Activated B cell treated with CpG ODN at 0.5 μM for 24 hours (primary cell): ENCODE measurements at regions not wholly inside any gene's neighbourhood (a gene's known extent, or its start where the extent isn't known, plus 50 kb on each side); places are given as distances from the start of the nearest gene placed in this dataset.

ENCODE experiments used
- ATAC-seq: fragments of 200-7000 bp; cut with Tn5 transposase; one replicate; pipeline ENCODE4 v1.10.0; 2021; ENCODE audit warnings: low read depth, mild to moderate bottlenecking, moderate library complexity
- CTCF ChIA-PET: fragments of 350-600 bp; sonication (Branson Sonifier 250); formaldehyde crosslinking; loops from one replicate; lab custom pipeline; 2021; ENCODE audit warnings: antibody characterized with exemption; lab: Charles Lee
- POLR2A ChIA-PET: fragments of 350-600 bp; sonication (Branson Sonifier 250); formaldehyde crosslinking; loops from one replicate; lab custom pipeline; 2021; ENCODE audit warnings: antibody characterized with exemption; lab: Charles Lee
- DNase-seq: peaks from one replicate; pipeline ENCODE4 v3.0.0; 2022
- H3K27ac Mint-ChIP-seq: one replicate; pipeline ENCODE4 v1.8.0; 2020; ENCODE audit warnings: mixed read lengths
- H3K27me3 Mint-ChIP-seq: one replicate; pipeline ENCODE4 v1.8.0; 2021; ENCODE audit warnings: mixed read lengths
- H3K36me3 Mint-ChIP-seq: one replicate; pipeline ENCODE4 v1.8.0; 2021; ENCODE audit warnings: low read depth, mixed read lengths
- H3K4me1 Mint-ChIP-seq: one replicate; pipeline ENCODE4 v1.8.0; 2021; ENCODE audit warnings: mixed read lengths
- H3K4me3 Mint-ChIP-seq: one replicate; pipeline ENCODE4 v1.8.0; 2020; ENCODE audit warnings: mild to moderate bottlenecking, mixed read lengths
- H3K9me3 Mint-ChIP-seq: one replicate; pipeline ENCODE4 v1.8.0; 2020; ENCODE audit warnings: mixed read lengths
- CTCF ChIP-seq: fragments of 200-600 bp; IDR thresholded peaks from one replicate; pipeline ENCODE4 v1.8.0; 2022; ENCODE audit warnings: antibody characterized with exemption, mild to moderate bottlenecking
- intact Hi-C: fragments of 100-400 bp; cut with micrococcal nuclease; formaldehyde crosslinking; loops from one replicate; pipeline ENCODE4 v1.15.1; 2024

- no peak for DNase-seq
- H3K36me3 Mint-ChIP-seq: no peaks in the 10 kb centered on the region
- intact Hi-C loops: no loop called here
- no peaks in the 10 kb centered on the region for H3K9me3 Mint-ChIP-seq
- CTCF ChIA-PET: no interaction called here
- no peaks in the 10 kb centered on the region for H3K27me3 Mint-ChIP-seq
- H3K27ac Mint-ChIP-seq: no peak overlapping the region
- no peak for TF ChIP-seq CTCF
- H3K4me1 Mint-ChIP-seq: no peaks in the 10 kb centered on the region
- no peak for ATAC-seq
- POLR2A ChIA-PET: no interaction called here
- no peak overlapping the region for H3K4me3 Mint-ChIP-seq
These were observed 123.0 kb downstream of the FAM181B start for GRCh38 chr11:82610671-82611070.

- no peak overlapping the region for H3K4me3 Mint-ChIP-seq
- no peaks in the 10 kb centered on the region for H3K9me3 Mint-ChIP-seq
- ChIA-PET POLR2A (no interaction called here), CTCF (no interaction called here)
- intact Hi-C loops: no loop called here
- DNase-seq (no peak), ATAC-seq (no peak)
- no peak for TF ChIP-seq CTCF
- no peaks in the 10 kb centered on the region for H3K4me1 Mint-ChIP-seq
- peaks cover 4% of the 10 kb centered on the region for H3K27me3 Mint-ChIP-seq
- no peaks in the 10 kb centered on the region for H3K36me3 Mint-ChIP-seq
- no peak overlapping the region for H3K27ac Mint-ChIP-seq
These were observed 126.9 kb downstream of the FAM181B start for GRCh38 chr11:82606738-82607137.

GRCh38 chr11:82601711-82602110 is 132.0 kb downstream of the FAM181B start:
- no peak for TF ChIP-seq CTCF
- Mint-ChIP-seq H3K27ac (no peak overlapping the region), H3K4me1 (no peaks in the 10 kb centered on the region), H3K9me3 (no peaks in the 10 kb centered on the region), H3K27me3 (peaks cover 4% of the 10 kb centered on the region), H3K4me3 (no peak overlapping the region), H3K36me3 (no peaks in the 10 kb centered on the region)
- DNase-seq (no peak), ATAC-seq (no peak)
- ChIA-PET POLR2A (no interaction called here), CTCF (no interaction called here)
- intact Hi-C loops: no loop called here

- Mint-ChIP-seq H3K27ac (no peak overlapping the region), H3K27me3 (peaks cover 6% of the 10 kb centered on the region), H3K36me3 (no peaks in the 10 kb centered on the region), H3K4me3 (no peak overlapping the region), H3K4me1 (no peaks in the 10 kb centered on the region), H3K9me3 (no peaks in the 10 kb centered on the region)
- ChIA-PET POLR2A (no interaction called here), CTCF (no interaction called here)
- no peak for ATAC-seq
- intact Hi-C loops: no loop called here
- TF ChIP-seq CTCF: no peak
- DNase-seq: no peak
These were observed 133.8 kb downstream of the FAM181B start for GRCh38 chr11:82599836-82600235.

GRCh38 chr11:82586581-82586980 is 147.1 kb downstream of the FAM181B start:
- intact Hi-C loops: no loop called here
- no peak overlapping the region for H3K27ac Mint-ChIP-seq
- ChIA-PET CTCF (no interaction called here), POLR2A (no interaction called here)
- H3K36me3 Mint-ChIP-seq: no peaks in the 10 kb centered on the region
- no peak for TF ChIP-seq CTCF
- no peaks in the 10 kb centered on the region for H3K4me1 Mint-ChIP-seq
- H3K9me3 Mint-ChIP-seq: peaks cover 4% of the 10 kb centered on the region
- no peak overlapping the region for H3K4me3 Mint-ChIP-seq
- ATAC-seq: no peak
- no peak for DNase-seq
- H3K27me3 Mint-ChIP-seq: no peaks in the 10 kb centered on the region
